GM12878 (cell line): ENCODE measurements at regions not wholly inside any gene's neighbourhood (a gene's known extent, or its start where the extent isn't known, plus 50 kb on each side); places are given as distances from the start of the nearest gene placed in this dataset.

Experiments
- ATAC-seq: fragments of 200-7000 bp; cut with Tn5 transposase; 3 replicates; pipeline ENCODE4 v1.9.1; 2020; ENCODE audit warnings: mild to moderate bottlenecking, moderate library complexity
- BruUV-seq: library from RNA; stranded (reverse); fragments of 400-500 nt; replicated peaks from 2 replicates; lab custom pipeline; 2021; lab: Mats Ljungman, UMichigan
- CTCF ChIA-PET: fragments of 300-600 bp; sonication (Branson Sonifier 250); formaldehyde crosslinking; extraction: SDS; loops from one replicate; lab custom pipeline; 2021; ENCODE audit warnings: inconsistent platforms; lab: Yijun Ruan, JAX
- POLR2A ChIA-PET: fragments of 350-600 bp; formaldehyde crosslinking; extraction: SDS; loops from one replicate; lab custom pipeline; 2021; ENCODE audit warnings: inconsistent platforms; lab: Charles Lee
- RAD21 ChIA-PET: fragments of 300-600 bp; sonication (Branson Sonifier 250); formaldehyde crosslinking; loops from one replicate; lab custom pipeline; 2023; ENCODE audit warnings: antibody characterized with exemption; ENCODE audit not compliant: unreplicated experiment; lab: Charles Lee
- SMC1A ChIA-PET: fragments of 300-600 bp; sonication (Branson Sonifier 250); formaldehyde crosslinking; loops from one replicate; lab custom pipeline; 2023; ENCODE audit not compliant: unreplicated experiment, uncharacterized antibody; lab: Charles Lee
- DNase-seq: peaks from one replicate; pipeline ENCODE4 v3.0.0-alpha.2; 2011; ENCODE audit warnings: low read depth, low spot score
- FAIRE-seq: peaks from 3 replicates; lab custom pipeline; 2011; peaks lifted over from hg19 to GRCh38; lab: Jason Lieb, UNC
- H2AFZ ChIP-seq: 2 replicates; pipeline ENCODE4 v1.6.0; 2011; ENCODE audit warnings: low read depth, low read length, control low read depth; ENCODE audit not compliant: control insufficient read depth
- H3K27ac ChIP-seq: 2 replicates; pipeline ENCODE4 v1.5.1; 2011; ENCODE audit warnings: control low read depth; ENCODE audit not compliant: control insufficient read depth, insufficient read depth
- H3K27me3 ChIP-seq, 2 experiments: replicated peaks in 1 of 2; 2 replicates each; pipeline versions ENCODE4 v1.6.0 to v1.6.1; 2011; ENCODE audit warnings: low read length in 1 of 2; ENCODE audit not compliant: control insufficient read depth in 2 of 2, insufficient read depth in 2 of 2
- H3K36me3 ChIP-seq, 2 experiments: 2 replicates each; pipeline ENCODE4 v1.5.1; 2011; ENCODE audit warnings: low read length in 1 of 2; ENCODE audit not compliant: control insufficient read depth in 2 of 2, insufficient read depth in 2 of 2
- H3K4me1 ChIP-seq: 2 replicates; pipeline ENCODE4 v1.6.1; 2011; ENCODE audit warnings: mild to moderate bottlenecking, low read length, moderate library complexity, mixed read lengths; ENCODE audit not compliant: control insufficient read depth, insufficient read depth
- H3K4me2 ChIP-seq: 2 replicates; pipeline ENCODE4 v1.6.0; 2011; ENCODE audit warnings: control low read depth; ENCODE audit not compliant: control insufficient read depth, insufficient read depth
- H3K4me3 ChIP-seq: fragments of 200-600 bp; sonication (generic); 2 replicates; pipeline ENCODE4 v1.5.1; 2016
- H3K79me2 ChIP-seq: 2 replicates; pipeline ENCODE4 v1.6.0; 2011; ENCODE audit warnings: low read length; ENCODE audit not compliant: control insufficient read depth, insufficient read depth
- H3K9ac ChIP-seq: 2 replicates; pipeline ENCODE4 v1.8.0; 2011; ENCODE audit warnings: low read length, control low read depth, mixed read lengths; ENCODE audit not compliant: control insufficient read depth, insufficient read depth
- H3K9me3 ChIP-seq: replicated peaks from 3 replicates; pipeline ENCODE4 v1.5.1; 2011; ENCODE audit warnings: mild to moderate bottlenecking, low read length; ENCODE audit not compliant: control insufficient read depth, insufficient read depth
- H4K20me1 ChIP-seq: 2 replicates; pipeline ENCODE4 v1.6.0; 2011; ENCODE audit not compliant: control insufficient read depth, insufficient read depth
- IRF3 ChIP-seq: fragments of 450-650 bp; IDR thresholded peaks from 2 replicates; pipeline ENCODE4 v1.6.1; 2014; ENCODE audit warnings: mild to moderate bottlenecking
- NFXL1 ChIP-seq: fragments of 450-650 bp; IDR thresholded peaks from 2 replicates; pipeline ENCODE4 v1.6.1; 2017; ENCODE audit warnings: antibody characterized with exemption, mild to moderate bottlenecking, borderline replicate concordance
- NFYB ChIP-seq: IDR thresholded peaks from 2 replicates; pipeline ENCODE4 v1.6.1; 2011; ENCODE audit warnings: low read depth, mild to moderate bottlenecking, low read length, improper control_type of control experiment, moderate library complexity; ENCODE audit not compliant: insufficient read depth
- NKRF ChIP-seq: fragments of 450-650 bp; conservative IDR thresholded peaks from 2 replicates; pipeline ENCODE4 v1.6.1; 2017; ENCODE audit warnings: mild to moderate bottlenecking, moderate library complexity
- RUNX3 ChIP-seq: IDR thresholded peaks from 2 replicates; pipeline ENCODE4 v1.6.1; 2012; ENCODE audit warnings: low read length, inconsistent platforms
- ZNF207 ChIP-seq: fragments of 450-650 bp; IDR thresholded peaks from 2 replicates; pipeline ENCODE4 v1.6.1; 2014; ENCODE audit warnings: antibody characterized with exemption, mild to moderate bottlenecking, borderline replicate concordance
- WGBS: methylation state at CpG from one replicate; pipeline ENCODE4 v1.1.6; 2016; ENCODE audit warnings: low lambda C conversion rate; ENCODE audit not compliant: insufficient replicate concordance, insufficient coverage; ENCODE audit errors: missing lambda C conversion rate; 5-methylcytosine and 5-hydroxymethylcytosine counted together
- in situ Hi-C: fragments of 300-500 bp; cut with MboI; formaldehyde crosslinking; loops from 9 replicates; pipeline ENCODE4 v1.14.3; 2018; ENCODE audit warnings: mixed read lengths
- intact Hi-C: fragments of 100-400 bp; cut with micrococcal nuclease; formaldehyde crosslinking; loops from one replicate; pipeline ENCODE4 v1.14.2; 2022; ENCODE audit not compliant: unreplicated experiment
- TF ChIP-seq, protein P1 (sequence below): fragments of 450-650 bp; IDR thresholded peaks from 2 replicates; pipeline ENCODE4 v1.6.1; 2017; ENCODE audit warnings: borderline replicate concordance

GRCh38 chrX:13131396-13132137 lies 87.1 kb upstream of the FAM9C start:
- intact Hi-C loops (no loop called here), in situ Hi-C loops (no loop called here)
- peak overlapping the region; percentile 17; the same call in 1 of the 2 replicates for H2AFZ ChIP-seq
- H3K36me3 ChIP-seq: no peaks in the 10 kb centered on the region
- H3K9ac ChIP-seq: no peak overlapping the region
- no peak for FAIRE-seq
- SMC1A ChIA-PET: interaction anchor here (0.6 to 1.2 kb wide), 4 partner anchors 11 to 41 kb away, joined by 3 to 4 read pairs (median 4); no protein-coding TSS in a partner anchor
- DNase-seq: no peak
- WGBS: 20% methylated on average over 3 of the region's 3 CpGs
- CTCF ChIA-PET: interaction anchor here (0.6 kb wide), 1 partner anchor 11 kb away, joined by 3 read pairs; no protein-coding TSS in a partner anchor
- no peaks in the 10 kb centered on the region for H3K79me2 ChIP-seq
- no TSS peak for BruUV-seq
- no peak overlapping the region for H3K4me2 ChIP-seq
- H3K4me3 ChIP-seq: no peak overlapping the region
- H3K4me1 ChIP-seq: peaks cover 6% of the 10 kb centered on the region; the same call in 1 of the 2 replicates
- H3K9me3 ChIP-seq: no peaks in the 10 kb centered on the region
- no peaks in the 10 kb centered on the region for H3K27me3 ChIP-seq
- ATAC-seq: peak; percentile 52
- TF ChIP-seq NFXL1 (no peak), RUNX3 (peak; percentile 44)
- TF ChIP-seq, all 136 proteins: peak for 1
- RAD21 ChIA-PET: interaction anchor here (0.6 kb wide), 1 partner anchor 39 kb away, joined by 3 read pairs; no protein-coding TSS in a partner anchor
- Histone ChIP-seq H3K27ac (no peak overlapping the region), H4K20me1 (no peaks in the 10 kb centered on the region)
- POLR2A ChIA-PET: no interaction called here

DNA sequence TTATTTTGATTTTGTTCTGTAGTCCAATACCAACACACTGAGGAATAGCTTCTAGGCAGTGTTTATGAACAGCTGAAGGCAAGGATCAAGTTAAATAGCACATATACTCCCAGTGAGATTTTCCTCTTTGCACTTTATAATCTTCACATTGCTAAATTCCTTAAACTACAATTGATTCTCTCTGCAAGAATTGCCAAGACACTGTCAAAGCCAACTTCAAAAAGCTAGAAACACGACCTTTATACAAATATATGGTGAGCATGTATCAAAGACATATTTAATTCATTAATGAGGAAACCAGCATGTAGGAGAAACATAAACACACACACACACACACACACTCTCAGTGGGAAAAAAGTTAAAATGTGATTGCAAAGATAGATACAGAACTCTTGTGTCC lies 86.4 kb upstream of the FAM9C start:
- H3K4me3 ChIP-seq: no peak overlapping the region
- H4K20me1 ChIP-seq: no peaks in the 10 kb centered on the region
- H3K9me3 ChIP-seq: no peaks in the 10 kb centered on the region
- FAIRE-seq (no peak), DNase-seq (no peak), ATAC-seq (no peak)
- H3K9ac ChIP-seq: no peak overlapping the region
- H3K27me3 ChIP-seq: no peaks in the 10 kb centered on the region
- SMC1A ChIA-PET: interaction anchor here (0.6 to 1.2 kb wide), 4 partner anchors 10 to 42 kb away, joined by 3 to 4 read pairs (median 4); no protein-coding TSS in a partner anchor
- in situ Hi-C loops: no loop called here
- CTCF ChIA-PET: interaction anchor here (0.6 to 1.1 kb wide), 2 partner anchors 10 to 47 kb away, joined by 3 read pairs; no protein-coding TSS in a partner anchor
- H2AFZ ChIP-seq: no peak overlapping the region
- no peak overlapping the region for H3K27ac ChIP-seq
- H3K36me3 ChIP-seq: no peaks in the 10 kb centered on the region
- BruUV-seq: no TSS peak
- peaks cover 6% of the 10 kb centered on the region; the same call in 1 of the 2 replicates for H3K4me1 ChIP-seq
- 0% methylated on average over 1 of the region's 1 CpG for WGBS
- POLR2A ChIA-PET: no interaction called here
- H3K4me2 ChIP-seq: no peak overlapping the region
- RAD21 ChIA-PET: no interaction called here
- H3K79me2 ChIP-seq: no peaks in the 10 kb centered on the region
- intact Hi-C loops: no loop called here
- no peak for TF ChIP-seq NFYB
- TF ChIP-seq ZNF207: no peak
- TF ChIP-seq NKRF: no peak
- TF ChIP-seq, protein P1, sequence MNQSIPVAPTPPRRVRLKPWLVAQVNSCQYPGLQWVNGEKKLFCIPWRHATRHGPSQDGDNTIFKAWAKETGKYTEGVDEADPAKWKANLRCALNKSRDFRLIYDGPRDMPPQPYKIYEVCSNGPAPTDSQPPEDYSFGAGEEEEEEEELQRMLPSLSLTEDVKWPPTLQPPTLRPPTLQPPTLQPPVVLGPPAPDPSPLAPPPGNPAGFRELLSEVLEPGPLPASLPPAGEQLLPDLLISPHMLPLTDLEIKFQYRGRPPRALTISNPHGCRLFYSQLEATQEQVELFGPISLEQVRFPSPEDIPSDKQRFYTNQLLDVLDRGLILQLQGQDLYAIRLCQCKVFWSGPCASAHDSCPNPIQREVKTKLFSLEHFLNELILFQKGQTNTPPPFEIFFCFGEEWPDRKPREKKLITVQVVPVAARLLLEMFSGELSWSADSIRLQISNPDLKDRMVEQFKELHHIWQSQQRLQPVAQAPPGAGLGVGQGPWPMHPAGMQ: no peak
- TF ChIP-seq IRF3: no peak
